ENCODE measurements at regions not wholly inside any gene's neighbourhood (a gene's known extent, or its start where the extent isn't known, plus 50 kb on each side); places are given as distances from the start of the nearest gene placed in this dataset.

- TF ChIP-seq CTCF (IDR thresholded peaks at IDR 0.05; ENCODE audit: low read length) = no peak
- no peak for TF ChIP-seq EZH2 (IDR thresholded peaks at IDR 0.05; ENCODE audit: borderline replicate concordance, low read length)
Observed at GRCh38 chr2:16062471-16063250, 122.3 kb downstream of the MYCN start.
